HG03571 (cell line): ENCODE measurements at regions not wholly inside any gene's neighbourhood (a gene's known extent, or its start where the extent isn't known, plus 50 kb on each side); places are given as distances from the start of the nearest gene placed in this dataset.

Source experiments
- ATAC-seq: cut with Tn5 transposase; IDR thresholded peaks from one replicate; pipeline ENCODE4 v1.9.1; 2021; ENCODE audit not compliant: unreplicated experiment

DNA sequence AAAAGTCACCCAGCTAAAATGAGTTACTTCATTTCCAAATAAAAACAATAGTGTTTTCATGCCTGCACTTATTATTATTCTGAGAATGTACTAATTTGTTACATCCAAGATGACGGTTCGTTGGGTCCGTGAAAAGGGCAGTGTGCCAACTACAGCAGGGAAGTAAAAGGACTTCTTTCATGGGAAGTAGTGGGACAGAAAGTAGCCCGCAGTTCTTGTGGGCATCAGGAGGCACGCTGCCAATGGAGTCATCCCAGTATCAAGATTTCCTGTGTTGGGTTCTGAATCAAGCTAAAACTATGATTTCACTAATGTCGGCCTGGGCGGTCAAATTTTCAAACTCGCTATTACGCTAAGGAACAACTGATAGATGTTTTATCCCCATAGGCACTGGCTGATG, 254.5 kb upstream of the SOX2 start:
- no peak for ATAC-seq

DNA sequence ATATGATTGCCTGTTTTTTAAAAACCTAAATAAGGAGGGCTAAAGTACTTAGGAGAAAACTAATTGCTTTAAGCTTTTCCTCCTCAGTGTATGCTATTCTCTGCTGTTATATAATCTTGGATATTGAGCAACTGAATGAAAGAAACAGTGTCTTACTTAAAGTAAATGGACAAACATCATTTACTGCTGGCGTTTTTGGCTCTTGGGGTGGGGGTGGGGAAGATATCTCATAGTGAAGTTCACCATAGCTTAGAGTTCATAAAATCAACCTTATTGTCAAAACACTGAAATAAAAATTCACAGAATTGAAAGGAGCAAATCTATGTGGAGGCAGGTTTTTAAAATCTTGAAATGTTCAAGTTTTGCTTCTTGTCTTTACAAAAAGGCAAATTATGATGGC, 256.4 kb upstream of the SOX2 start:
- ATAC-seq = no peak

DNA sequence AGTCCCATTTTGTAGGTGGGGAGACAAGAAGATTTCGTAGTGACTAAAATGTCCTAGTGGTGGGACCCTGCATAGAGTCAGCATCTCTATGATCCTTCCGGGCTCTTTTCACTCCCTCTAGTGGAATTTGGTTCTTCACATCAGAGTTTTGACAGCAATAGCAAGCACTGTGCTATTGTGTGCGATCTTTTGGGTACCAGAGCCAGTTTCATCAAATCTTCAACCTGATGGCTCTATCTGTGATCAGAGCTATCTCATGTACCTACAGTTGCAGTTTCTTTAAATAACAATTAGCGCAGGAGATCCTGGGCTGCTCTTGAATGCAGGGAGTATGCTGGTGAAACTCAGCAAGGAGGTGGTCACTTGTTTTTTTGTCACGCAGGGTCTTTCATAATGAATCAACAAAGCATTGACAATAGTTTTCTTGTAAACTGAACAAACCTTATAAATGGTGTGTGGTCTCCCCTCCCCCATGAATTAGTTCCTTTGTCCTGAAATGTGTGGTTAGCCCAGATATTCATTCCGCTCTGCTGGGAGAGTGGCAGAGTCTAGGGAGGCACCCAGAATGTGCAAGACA, 257.2 kb upstream of the SOX2 start:
- ATAC-seq = no peak

DNA sequence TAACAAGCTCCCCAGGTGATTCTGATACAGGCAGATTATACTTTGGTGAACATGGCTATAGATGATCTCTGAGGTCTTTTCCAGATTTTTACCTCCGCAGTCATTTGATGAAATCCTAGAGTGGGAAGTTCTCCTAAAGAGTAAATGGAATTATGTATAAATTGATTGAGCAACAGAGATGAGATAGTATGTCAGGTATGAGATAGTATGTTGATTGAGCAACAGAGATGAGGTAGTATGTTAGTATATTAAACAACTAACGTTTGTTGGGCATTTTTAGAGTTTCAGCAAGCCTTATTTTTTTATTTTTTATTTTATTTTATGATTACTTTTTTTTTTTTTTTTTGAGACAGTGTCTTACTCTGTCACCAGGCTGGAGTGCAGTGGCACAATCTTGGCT, 265.0 kb upstream of the SOX2 start:
- ATAC-seq = no peak

DNA sequence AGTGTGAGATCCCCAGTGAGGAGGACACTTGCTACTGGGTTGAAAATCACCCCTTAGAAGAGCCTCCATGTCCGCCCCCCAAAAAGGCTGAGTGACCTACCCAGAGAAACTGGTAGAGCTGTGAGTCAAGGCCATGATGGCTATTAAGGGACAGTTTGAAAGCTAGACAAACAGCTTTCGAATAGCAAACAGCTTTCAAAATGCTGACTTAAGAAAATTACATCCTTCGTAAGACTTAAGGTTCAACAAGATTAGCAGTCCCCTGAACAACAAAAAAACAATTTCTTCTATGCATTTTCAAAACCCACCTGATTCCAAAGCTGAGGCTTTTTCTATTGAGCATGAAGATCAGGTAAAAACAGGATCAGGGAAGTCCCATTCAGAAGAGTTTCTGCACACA, 269.7 kb upstream of the SOX2 start:
- ATAC-seq = no peak

DNA sequence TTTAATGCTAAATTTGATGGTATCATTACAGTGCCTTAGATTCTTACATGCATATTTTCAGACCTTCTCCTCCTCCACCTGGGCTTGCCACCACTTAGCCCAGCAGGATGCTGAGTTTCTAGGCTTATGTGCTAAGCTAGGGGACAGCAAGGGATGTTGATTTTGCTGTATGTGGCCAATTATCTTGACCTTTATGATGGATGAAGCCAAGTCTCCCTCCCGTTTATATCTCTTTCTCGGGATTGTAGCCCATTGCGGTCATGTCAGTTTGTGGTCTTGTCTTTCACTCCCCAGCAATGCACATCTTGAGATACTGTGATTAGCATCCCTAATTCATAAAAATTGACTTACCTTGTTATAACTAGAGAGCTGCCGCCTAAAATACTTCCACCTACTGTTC, 278.7 kb upstream of the SOX2 start:
- ATAC-seq = no peak

DNA sequence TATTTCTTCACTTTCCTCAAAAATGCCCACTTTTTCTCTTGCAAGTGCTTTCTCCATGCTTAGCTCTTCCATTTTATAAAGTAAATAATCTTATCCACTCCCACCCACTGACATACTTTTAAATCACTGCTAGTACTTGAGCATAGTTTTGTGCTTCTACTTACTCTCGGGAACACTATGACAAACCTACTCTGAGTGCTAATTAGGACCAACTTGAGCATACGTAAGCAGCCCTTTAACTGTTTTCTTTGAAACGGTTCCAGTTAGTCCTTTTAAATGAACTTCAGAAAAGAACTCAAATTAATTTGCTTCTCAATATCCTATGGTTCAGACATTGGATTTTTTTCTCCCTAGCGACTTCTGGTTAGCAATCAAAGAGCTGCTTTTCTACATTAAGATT, 280.0 kb upstream of the SOX2 start:
- ATAC-seq = no peak

DNA sequence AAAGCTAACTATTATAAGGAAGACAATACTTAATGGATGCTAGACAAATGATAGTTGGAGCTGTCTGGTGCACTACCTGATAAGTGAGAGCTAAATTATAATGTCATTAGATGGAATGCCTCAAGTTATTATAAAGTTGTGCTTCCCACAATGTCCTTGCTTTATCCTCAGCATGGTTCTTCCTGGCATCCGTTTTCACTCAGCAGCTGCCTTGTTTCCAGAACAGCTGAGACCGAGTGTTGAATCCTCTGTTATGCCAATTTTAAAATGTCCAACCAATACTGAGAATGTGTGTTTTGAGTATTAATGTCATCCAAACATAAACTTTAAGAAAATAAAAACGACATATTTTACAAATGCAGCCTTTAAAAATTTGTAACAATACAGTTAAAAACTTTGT, 286.7 kb upstream of the SOX2 start:
- no peak for ATAC-seq

DNA sequence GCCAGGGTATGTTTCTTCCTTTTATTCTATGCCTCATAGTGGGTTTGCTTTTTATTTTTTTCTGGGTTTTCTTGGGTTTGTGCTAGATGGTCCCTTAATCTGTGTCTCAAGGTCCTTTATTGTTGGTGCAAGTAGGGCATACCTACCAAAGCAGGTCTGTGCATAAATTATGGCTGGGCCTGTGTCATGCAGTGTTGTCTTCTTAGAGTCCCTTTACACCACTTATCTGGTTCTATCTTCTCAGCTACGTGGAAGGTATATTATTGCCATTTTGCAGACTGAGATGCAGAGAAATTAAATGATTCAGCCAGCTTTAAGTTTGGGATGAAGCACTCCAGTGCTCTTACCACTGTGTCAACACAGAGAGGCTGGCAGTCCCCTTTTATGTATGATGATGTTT, 293.5 kb upstream of the SOX2 start:
- no peak for ATAC-seq

DNA sequence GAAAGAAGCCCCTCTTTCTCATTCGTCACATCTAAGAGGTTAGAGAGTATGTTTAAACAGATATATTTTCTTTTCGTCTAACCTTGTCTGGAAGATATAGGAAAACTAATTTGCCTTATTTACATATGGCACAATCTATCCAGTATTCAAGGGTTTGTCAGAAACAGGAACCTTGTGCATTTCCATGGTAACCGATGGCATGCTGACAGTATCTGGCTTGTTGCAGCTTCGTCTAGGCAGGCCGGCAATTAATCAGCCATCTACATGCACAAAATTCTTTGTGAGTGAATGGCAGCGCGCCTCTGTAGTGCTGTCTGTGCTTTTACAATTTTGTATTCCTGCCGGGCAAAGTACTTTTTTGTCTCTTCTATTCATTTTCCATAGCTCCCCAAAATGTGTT, 294.0 kb upstream of the SOX2 start:
- no peak for ATAC-seq

DNA sequence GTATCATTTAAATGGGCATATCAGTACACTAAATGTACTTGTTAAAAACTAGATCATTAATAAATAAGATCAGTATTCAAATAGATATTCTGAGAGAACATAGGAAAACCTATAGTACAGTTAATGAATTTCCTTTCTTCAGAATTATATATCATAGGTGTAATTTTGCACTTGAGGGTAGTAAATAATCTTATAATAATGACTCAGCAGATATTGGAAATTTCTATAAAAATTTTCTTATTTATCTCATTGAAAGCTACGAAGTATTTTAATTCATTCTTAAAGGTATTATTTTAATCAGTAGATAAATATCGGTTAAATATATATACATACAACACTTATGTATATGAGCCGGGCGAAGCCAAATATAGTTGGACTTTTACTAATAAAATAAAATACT, 300.9 kb upstream of the SOX2 start:
- no peak for ATAC-seq

DNA sequence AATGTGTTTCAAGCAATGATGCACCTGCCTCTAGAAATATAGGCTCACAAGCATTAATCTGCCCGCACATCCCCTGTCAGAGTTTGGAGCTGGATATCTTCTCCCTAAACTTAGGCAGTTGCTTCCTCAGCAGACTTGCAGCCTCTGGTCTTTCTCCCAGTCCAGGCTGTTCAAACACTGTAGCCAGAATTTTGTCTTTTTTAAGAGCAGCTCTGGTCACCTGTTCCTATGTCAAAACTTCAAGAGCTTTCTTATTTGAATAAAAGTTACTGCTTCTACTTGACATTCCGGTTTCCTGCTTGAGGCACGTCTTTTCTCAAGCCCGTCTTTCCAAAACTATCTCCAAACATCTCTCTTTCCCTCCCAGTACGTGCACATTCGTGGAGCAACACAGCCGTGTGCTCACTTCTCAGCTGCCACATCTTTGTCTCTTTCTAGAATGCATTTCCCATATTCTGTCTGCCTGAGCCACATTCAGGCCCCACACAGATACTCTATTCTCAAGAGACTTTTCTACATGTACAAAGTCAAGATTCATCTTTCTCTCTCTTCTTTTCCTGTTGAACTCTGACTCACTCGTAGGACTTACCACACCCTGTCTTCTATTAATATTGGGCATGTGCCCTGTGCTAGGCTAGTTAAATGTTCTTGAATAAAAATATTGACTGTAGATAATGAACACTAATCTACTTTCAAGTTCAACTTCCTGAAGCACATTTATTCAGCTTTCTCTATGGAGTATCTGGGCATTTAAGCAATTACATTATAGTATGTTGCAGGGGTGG, 307.7 kb upstream of the SOX2 start:
- ATAC-seq = no peak

DNA sequence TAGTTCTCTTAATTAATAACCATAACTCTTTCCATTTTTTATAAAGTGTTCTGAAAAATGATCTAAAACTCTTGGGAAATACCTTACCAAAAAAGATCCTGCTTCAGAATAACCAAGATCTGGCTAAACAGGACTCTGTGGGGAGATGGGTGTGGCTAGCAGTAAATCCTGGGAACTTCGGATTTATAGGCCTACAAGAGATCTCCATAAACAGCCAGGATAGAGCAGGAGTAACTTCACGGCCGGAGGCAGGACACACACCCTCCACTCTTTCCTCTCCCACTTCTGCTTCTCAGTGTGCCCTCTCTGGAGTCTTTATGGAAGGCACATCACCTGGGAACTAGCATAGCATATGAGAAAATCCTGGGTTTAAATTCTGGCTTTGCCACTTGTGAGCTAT, 309.4 kb upstream of the SOX2 start:
- no peak for ATAC-seq

DNA sequence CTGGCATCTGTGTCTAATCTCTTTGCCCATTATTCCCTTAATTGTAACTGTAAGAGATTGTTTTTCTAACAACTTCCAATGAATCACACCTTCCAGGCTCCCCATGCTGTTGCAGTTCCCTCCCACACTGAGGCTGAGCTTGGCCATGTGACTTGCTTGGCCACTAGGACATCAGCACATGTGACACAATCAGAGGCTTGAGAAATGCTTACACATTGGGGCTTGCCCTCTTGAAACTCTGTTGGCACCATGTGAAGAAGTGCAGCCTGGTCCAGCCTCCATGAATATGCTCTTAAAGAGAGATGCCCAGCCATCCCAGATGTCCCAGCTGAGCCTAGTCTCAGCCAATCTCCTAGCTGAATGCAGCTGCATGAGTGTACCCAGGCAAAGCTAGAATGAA, 326.8 kb upstream of the SOX2 start:
- no peak for ATAC-seq

DNA sequence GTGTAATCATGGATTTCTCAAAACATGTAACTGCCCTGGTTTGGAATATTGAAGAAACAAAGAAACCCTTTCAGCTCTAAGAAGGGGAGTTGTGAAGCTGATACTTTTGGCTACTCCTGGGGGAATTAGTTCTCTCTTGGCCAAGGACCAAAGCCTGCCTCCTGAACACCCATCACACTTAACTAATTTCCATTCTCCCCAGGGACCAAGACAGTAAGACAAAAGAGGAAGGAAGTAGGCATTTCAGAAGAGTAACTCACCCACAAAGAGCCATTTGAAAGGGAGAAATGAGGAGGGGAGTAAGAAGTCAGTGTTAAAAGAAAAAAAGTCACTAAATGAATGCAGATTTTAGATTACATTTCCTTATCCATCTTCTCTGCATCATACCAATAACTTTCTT, 328.0 kb upstream of the SOX2 start:
- ATAC-seq = no peak

DNA sequence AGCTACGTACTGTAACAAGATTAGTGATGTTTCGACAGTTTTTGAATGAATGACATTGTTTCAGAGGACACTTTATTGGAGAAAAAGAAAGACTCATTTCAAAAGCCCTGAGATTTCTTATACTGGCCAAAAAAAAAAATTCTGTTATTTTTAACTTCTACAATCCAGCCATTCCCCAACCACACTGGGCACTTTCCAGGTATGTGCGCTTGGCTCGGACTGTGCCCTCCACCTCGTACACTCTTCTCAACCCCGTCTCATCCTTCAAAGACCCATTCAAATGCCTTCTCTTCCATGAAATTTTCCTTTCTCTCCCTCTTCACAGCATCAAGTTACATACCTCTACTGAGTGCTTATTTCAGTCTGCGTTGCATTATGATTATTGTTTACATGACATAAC, 328.5 kb upstream of the SOX2 start:
- ATAC-seq = no peak

DNA sequence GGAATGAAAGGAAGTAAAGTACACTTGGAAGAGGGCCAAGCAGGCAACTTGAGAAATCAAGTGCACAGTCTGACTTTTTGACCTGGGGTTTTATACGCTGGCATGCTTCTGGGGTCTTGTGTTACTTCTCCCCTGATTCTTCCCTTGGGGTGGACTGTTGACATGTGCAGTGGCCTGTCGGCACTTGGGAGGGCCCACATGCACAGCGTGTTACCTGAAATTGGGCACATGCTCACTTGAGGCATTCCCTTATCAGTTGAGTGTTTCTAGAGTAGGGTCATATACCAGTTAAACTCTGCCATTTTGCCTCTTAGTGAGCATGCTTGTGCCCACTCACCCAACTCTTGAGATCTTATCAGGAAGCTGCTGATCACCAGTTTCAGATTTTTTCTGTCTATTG, 329.1 kb upstream of the SOX2 start:
- no peak for ATAC-seq

DNA sequence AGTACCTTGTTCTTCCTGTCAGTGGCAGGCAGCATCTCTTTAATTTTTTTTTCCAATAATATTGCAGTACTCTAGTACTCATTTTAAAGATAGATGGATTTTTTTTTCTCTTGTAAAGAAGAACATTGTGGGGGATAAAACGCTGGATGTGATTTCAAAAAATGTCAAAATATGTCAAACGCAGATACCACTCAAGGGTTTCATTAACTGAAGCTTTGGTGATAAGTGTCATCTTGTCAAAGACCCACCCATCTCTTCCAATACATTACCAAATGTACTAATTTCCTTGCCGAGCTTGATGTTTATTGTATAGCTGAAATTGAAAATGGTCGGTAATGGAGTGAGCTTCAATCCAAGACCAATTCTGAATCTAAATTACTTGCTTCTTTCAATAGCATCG, 332.4 kb upstream of the SOX2 start:
- no peak for ATAC-seq

DNA sequence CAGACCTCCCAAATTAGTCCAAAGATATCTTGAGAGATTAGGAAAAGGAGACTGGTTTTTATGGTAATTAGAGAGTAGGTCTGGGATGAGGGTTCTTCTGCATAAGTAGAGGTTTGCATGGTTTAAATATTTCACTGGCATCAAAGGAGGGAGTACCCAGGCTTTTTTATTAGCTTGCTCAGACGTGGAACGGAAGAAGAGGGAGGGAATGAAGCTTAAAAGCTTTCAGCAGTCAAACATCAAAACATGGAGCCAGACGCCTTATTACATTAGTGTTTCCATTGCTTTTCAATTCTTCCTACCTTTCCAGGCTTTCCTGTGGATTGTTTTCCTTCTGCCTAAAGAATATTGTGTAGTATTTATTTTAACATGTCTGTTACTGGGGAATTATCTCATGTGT, 342.1 kb upstream of the SOX2 start:
- ATAC-seq = no peak

DNA sequence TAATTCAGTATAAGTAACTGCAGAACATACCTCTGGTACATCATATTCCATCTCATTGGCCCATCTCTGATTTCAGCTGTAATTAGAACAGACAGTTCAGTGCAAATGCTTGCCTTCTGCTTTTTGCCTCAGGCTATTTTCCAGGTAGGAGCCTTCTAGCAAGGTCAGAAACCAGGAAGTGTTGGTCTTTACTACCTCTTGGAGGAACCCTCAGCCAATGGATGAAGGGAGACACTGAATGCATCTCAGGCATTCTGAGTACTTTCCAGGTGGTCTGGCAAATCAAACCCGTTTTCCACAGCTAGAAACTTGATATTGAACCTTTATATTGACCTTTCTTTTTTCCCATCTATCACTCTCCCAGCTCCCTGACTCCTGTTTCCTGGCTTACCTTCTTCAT, 348.5 kb upstream of the SOX2 start:
- no peak for ATAC-seq

DNA sequence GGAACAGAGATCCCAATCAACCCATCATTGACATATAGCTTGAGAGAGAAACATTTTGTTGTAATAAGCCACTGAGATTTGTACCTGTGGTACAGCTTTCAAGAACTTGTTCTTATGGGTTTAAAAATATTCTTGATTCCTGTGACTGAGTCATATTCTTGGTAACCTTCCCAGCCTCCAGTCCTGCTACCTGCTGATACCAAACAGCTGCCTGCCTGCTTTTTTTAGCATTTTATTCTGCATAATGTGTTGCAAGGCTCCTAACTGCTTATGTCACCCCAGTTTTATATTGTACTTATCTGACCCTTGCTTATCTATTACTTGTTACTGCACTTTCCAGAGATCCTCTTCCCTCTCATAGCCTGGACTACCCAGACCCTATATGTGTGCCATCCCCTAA, 349.3 kb upstream of the SOX2 start:
- ATAC-seq = no peak

DNA sequence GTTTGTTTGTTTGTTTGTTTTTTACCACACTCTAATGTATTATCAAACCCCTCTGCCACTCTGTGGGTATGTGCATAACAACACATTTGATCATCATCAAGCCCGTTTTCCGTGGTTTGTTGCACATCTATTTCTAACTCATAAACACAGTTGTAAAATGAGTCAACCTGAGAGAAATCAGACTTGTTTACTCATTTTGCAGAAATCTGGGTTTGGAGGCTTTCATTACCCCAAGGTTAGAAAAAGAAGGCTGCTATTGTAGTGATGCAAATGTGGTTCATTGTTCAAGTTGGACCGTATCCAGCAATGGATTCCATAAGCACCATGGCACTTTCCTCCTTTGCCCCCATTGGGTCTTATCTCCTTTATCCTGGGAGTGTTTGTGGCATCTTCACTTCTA, 353.2 kb upstream of the SOX2 start:
- no peak for ATAC-seq

DNA sequence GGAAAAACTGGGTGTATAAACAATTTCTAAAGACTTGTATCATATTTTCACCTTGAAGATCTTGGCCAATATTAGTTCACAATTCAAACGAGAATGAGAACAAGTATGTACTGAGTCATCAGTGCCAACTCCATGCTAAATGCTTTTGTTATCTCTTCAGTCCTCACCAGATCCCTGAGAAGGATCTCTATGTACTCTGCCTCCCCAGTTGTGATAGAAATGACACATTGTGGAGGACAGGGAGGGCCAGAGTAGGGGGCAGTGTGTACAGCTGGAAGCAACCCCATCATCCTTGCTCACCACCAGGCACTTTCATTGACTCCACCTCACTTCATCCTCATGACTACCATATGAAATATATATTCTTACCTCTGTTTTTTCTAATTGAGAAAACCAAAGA, 353.7 kb upstream of the SOX2 start:
- ATAC-seq = no peak
